ENCODE measurements at regions not wholly inside any gene's neighbourhood (a gene's known extent, or its start where the extent isn't known, plus 50 kb on each side); places are given as distances from the start of the nearest gene placed in this dataset.

- H3K36me3 ChIP-seq (replicated peaks in 1 of 2), result no peaks in the 10 kb centered on the region
- no peak overlapping the region for H3K4me3 ChIP-seq
- no peaks in the 10 kb centered on the region for H3K4me1 ChIP-seq (replicated peaks in 1 of 2)
- no peaks in the 10 kb centered on the region for H3K9me3 ChIP-seq (replicated peaks in 1 of 3)
- no peak overlapping the region for H3K27ac ChIP-seq
- TF ChIP-seq CTCF (IDR thresholded peaks at IDR 0.05) (no peak), POLR2A (IDR thresholded peaks at IDR 0.05) (no peak)
- intact Hi-C loops (cut with DNase I), result no loop called here
- DNase-seq, result no peak
- H3K27me3 ChIP-seq, result no peaks in the 10 kb centered on the region
These were observed 242.1 kb upstream of the DYNLRB2 start for GRCh38 chr16:80298676-80299075.

GRCh38 chr16:80296034-80296433, 244.8 kb upstream of the DYNLRB2 start:
- no peak for DNase-seq
- H3K27me3 ChIP-seq, result no peaks in the 10 kb centered on the region
- WGBS, 4 donors, result 84 to 94% (median 91%) methylated on average over 7 of the region's 7 CpGs
- H3K36me3 ChIP-seq (replicated peaks in 1 of 2), result no peaks in the 10 kb centered on the region
- H3K9me3 ChIP-seq (replicated peaks in 1 of 3), result no peaks in the 10 kb centered on the region
- intact Hi-C loops (cut with DNase I), result no loop called here
- no peaks in the 10 kb centered on the region for H3K4me1 ChIP-seq (replicated peaks in 1 of 2)
- H3K27ac ChIP-seq, result no peak overlapping the region
- TF ChIP-seq POLR2A (IDR thresholded peaks at IDR 0.05) (no peak), CTCF (IDR thresholded peaks at IDR 0.05) (no peak)
- no peak overlapping the region for H3K4me3 ChIP-seq

- WGBS, 4 donors, result 59 to 85% (median 72%) methylated on average over 4 of the region's 4 CpGs
- H3K4me1 ChIP-seq (replicated peaks in 1 of 2), result no peaks in the 10 kb centered on the region
- H3K9me3 ChIP-seq (replicated peaks in 1 of 3), result no peaks in the 10 kb centered on the region
- H3K4me3 ChIP-seq, result no peak overlapping the region
- no peaks in the 10 kb centered on the region for H3K36me3 ChIP-seq (replicated peaks in 1 of 2)
- no peaks in the 10 kb centered on the region for H3K27me3 ChIP-seq
- TF ChIP-seq CTCF (IDR thresholded peaks at IDR 0.05), result no peak
- no peak for TF ChIP-seq POLR2A (IDR thresholded peaks at IDR 0.05)
- intact Hi-C loops (cut with DNase I), result no loop called here
- DNase-seq, result no peak
- no peak overlapping the region for H3K27ac ChIP-seq
These were observed 246.6 kb upstream of the DYNLRB2 start for GRCh38 chr16:80294172-80294571.

GRCh38 chr16:80288616-80289015, 252.2 kb upstream of the DYNLRB2 start:
- no peak for DNase-seq
- Histone ChIP-seq H3K27ac (no peak overlapping the region), H3K36me3 (replicated peaks in 1 of 2) (no peaks in the 10 kb centered on the region), H3K9me3 (replicated peaks in 1 of 3) (no peaks in the 10 kb centered on the region), H3K4me3 (no peak overlapping the region), H3K27me3 (no peaks in the 10 kb centered on the region), H3K4me1 (replicated peaks in 1 of 2) (no peaks in the 10 kb centered on the region)
- intact Hi-C loops (cut with DNase I), result no loop called here
- 70 to 77% (median 75%) methylated on average over 3 of the region's 3 CpGs for WGBS, 4 donors
- no peak for TF ChIP-seq CTCF (IDR thresholded peaks at IDR 0.05)
